ENCODE measurements at regions not wholly inside any gene's neighbourhood (a gene's known extent, or its start where the extent isn't known, plus 50 kb on each side); places are given as distances from the start of the nearest gene placed in this dataset.
"Not testable (repeated sequence)": the region's sequence is repeated elsewhere in the genome, so short reads cannot be mapped to it uniquely, and the experiment has no call there.

DNA sequence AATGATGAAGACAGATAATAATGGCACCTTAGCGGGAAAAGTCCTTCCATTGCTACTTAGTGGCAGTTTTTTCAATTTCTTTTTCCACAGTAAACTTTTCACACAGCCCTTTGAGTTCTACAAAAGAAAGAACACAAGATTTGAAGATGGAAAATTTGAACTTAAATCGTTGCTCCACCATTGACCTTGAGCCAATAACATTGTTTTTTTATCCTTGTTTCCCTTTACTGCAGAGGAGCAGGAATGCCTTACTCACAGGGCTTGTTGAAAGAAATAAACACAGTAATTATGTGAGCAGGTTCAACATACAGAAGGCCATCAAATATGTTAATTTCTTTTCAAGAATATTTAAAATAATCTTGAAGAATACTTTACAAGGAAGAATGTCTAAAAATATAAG lies 181.5 kb upstream of the KRR1 start:
- Histone ChIP-seq H3K27ac (ENCODE audit: low read depth in 1 of 2, low read length in 2 of 2) (no peak overlapping the region), H3K27me3 (ENCODE audit: control insufficient read depth in 4 of 4, insufficient read depth in 4 of 4, low read length in 3 of 4) (no peaks in the 10 kb centered on the region), H3K36me3 (ENCODE audit: control insufficient read depth in 4 of 4, insufficient read depth in 3 of 4, low read depth in 1 of 4, low read length in 3 of 4) (no peaks in the 10 kb centered on the region), H3K4me1 (ENCODE audit: control insufficient read depth in 4 of 4, insufficient read depth in 4 of 4, low read length in 3 of 4) (no peaks in the 10 kb centered on the region), H3K4me3 (ENCODE audit: low read depth in 1 of 3, low read length in 3 of 3) (no peak overlapping the region), H3K9ac (ENCODE audit: low read depth in 1 of 2, low read length in 2 of 2) (no peak overlapping the region), H3K9me3 (ENCODE audit: control insufficient read depth in 4 of 4, low read length in 3 of 4) (no peaks in the 10 kb centered on the region)
- TF ChIP-seq, protein P1, sequence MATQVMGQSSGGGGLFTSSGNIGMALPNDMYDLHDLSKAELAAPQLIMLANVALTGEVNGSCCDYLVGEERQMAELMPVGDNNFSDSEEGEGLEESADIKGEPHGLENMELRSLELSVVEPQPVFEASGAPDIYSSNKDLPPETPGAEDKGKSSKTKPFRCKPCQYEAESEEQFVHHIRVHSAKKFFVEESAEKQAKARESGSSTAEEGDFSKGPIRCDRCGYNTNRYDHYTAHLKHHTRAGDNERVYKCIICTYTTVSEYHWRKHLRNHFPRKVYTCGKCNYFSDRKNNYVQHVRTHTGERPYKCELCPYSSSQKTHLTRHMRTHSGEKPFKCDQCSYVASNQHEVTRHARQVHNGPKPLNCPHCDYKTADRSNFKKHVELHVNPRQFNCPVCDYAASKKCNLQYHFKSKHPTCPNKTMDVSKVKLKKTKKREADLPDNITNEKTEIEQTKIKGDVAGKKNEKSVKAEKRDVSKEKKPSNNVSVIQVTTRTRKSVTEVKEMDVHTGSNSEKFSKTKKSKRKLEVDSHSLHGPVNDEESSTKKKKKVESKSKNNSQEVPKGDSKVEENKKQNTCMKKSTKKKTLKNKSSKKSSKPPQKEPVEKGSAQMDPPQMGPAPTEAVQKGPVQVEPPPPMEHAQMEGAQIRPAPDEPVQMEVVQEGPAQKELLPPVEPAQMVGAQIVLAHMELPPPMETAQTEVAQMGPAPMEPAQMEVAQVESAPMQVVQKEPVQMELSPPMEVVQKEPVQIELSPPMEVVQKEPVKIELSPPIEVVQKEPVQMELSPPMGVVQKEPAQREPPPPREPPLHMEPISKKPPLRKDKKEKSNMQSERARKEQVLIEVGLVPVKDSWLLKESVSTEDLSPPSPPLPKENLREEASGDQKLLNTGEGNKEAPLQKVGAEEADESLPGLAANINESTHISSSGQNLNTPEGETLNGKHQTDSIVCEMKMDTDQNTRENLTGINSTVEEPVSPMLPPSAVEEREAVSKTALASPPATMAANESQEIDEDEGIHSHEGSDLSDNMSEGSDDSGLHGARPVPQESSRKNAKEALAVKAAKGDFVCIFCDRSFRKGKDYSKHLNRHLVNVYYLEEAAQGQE (IDR thresholded peaks at IDR 0.05), result no peak
- 69% methylated on average over 2 of the region's 2 CpGs for WGBS
- DNase-seq (ENCODE audit: low spot score), result no peak

DNA sequence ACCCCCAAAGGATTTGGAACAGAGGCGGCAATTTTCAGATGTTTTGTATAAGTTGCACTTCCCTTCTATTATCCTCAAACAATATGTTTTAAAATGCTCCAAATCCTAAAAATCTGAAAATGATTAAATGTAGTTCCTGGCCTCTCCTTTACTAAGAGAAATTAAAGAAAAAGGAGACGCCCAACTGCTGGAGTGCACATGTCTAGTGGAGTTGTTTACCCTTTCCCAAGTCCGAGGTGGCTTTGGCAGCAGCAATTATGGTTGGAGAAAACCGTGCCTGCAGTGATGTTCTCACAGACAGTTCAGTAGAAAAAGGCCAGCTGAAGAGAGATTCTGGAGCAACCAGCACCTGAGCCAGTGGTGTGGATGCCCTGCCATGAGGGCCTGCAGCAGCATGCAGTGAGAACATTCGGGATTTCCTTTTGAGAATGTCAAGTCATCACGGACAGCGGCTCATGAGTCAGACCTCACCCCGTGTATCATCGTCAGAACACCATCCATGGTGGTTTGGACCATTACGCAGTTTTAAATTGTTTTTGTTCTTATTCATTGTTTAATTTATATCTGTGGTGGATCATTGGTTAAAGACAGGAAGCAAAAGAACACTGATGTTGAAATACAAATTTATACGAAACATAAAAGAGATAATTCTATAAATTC lies 179.0 kb upstream of the KRR1 start:
- WGBS, result 87% methylated on average over 11 of the region's 11 CpGs
- no peaks in the 10 kb centered on the region for H3K27me3 ChIP-seq (ENCODE audit: control insufficient read depth in 4 of 4, insufficient read depth in 4 of 4, low read length in 3 of 4)
- H3K9me3 ChIP-seq (ENCODE audit: control insufficient read depth in 4 of 4, low read length in 3 of 4), result no peaks in the 10 kb centered on the region
- H3K9ac ChIP-seq (ENCODE audit: low read depth in 1 of 2, low read length in 2 of 2), result no peak overlapping the region
- H3K4me3 ChIP-seq (ENCODE audit: low read depth in 1 of 3, low read length in 3 of 3), result no peak overlapping the region
- no peaks in the 10 kb centered on the region for H3K4me1 ChIP-seq (ENCODE audit: control insufficient read depth in 4 of 4, insufficient read depth in 4 of 4, low read length in 3 of 4)
- DNase-seq (ENCODE audit: low spot score), result no peak
- no peaks in the 10 kb centered on the region for H3K36me3 ChIP-seq (ENCODE audit: control insufficient read depth in 4 of 4, insufficient read depth in 3 of 4, low read depth in 1 of 4, low read length in 3 of 4)
- TF ChIP-seq FOXA1 (IDR thresholded peaks at IDR 0.05), result no peak
- no peak for TF ChIP-seq NR2F2 (IDR thresholded peaks at IDR 0.05)
- TF ChIP-seq SP1 (IDR thresholded peaks at IDR 0.05), result no peak
- TF ChIP-seq, protein P2, sequence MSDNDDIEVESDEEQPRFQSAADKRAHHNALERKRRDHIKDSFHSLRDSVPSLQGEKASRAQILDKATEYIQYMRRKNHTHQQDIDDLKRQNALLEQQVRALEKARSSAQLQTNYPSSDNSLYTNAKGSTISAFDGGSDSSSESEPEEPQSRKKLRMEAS (IDR thresholded peaks at IDR 0.05), result no peak
- TF ChIP-seq HNF4A (conservative IDR thresholded peaks at IDR 0.05), result no peak
- no peak for TF ChIP-seq HNF4G (IDR thresholded peaks at IDR 0.05)
- TF ChIP-seq RXRA (IDR thresholded peaks at IDR 0.05), result no peak
- TF ChIP-seq, protein P3, sequence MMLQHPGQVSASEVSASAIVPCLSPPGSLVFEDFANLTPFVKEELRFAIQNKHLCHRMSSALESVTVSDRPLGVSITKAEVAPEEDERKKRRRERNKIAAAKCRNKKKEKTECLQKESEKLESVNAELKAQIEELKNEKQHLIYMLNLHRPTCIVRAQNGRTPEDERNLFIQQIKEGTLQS (IDR thresholded peaks at IDR 0.05), result no peak
- TF ChIP-seq EGR1 (IDR thresholded peaks at IDR 0.05; ENCODE audit: low read depth in 2 of 2), result no peak
- TF ChIP-seq, protein P1 (IDR thresholded peaks at IDR 0.05), result no peak
- no peak overlapping the region for H3K27ac ChIP-seq (ENCODE audit: low read depth in 1 of 2, low read length in 2 of 2)

DNA sequence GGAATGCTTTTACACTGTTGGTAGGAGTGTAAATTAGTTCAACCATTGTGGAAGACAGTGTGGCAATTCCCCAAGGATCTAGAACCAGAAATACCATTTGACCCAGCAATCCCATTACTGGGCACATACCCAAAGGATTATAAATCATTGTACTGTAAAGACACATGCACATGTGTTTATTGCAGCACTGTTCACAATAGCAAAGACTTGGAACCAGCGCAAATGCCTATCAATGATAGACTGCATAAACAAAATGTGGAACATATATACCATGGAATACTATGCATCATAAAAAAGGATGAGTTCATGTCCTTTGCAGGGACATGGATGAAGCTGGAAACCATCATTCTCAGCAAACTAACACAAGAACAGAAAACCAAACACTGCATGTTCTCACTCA lies 174.8 kb upstream of the KRR1 start:
- H3K27ac ChIP-seq (ENCODE audit: low read depth in 1 of 2, low read length in 2 of 2); H3K4me3 ChIP-seq (ENCODE audit: low read depth in 1 of 3, low read length in 3 of 3); H3K4me1 ChIP-seq (ENCODE audit: control insufficient read depth in 4 of 4, insufficient read depth in 4 of 4, low read length in 3 of 4); DNase-seq (ENCODE audit: low spot score); H3K9me3 ChIP-seq (ENCODE audit: control insufficient read depth in 4 of 4, low read length in 3 of 4); H3K9ac ChIP-seq (ENCODE audit: low read depth in 1 of 2, low read length in 2 of 2); H3K27me3 ChIP-seq (ENCODE audit: control insufficient read depth in 4 of 4, insufficient read depth in 4 of 4, low read length in 3 of 4); H3K36me3 ChIP-seq (ENCODE audit: control insufficient read depth in 4 of 4, insufficient read depth in 3 of 4, low read depth in 1 of 4, low read length in 3 of 4): not testable (repeated sequence)
- 83% methylated on average over 1 of the region's 1 CpG for WGBS

Data from liver (tissue), 7 donors.